Neuronal stem cell (in vitro differentiated cells): ENCODE measurements at regions not wholly inside any gene's neighbourhood (a gene's known extent, or its start where the extent isn't known, plus 50 kb on each side); places are given as distances from the start of the nearest gene placed in this dataset.

ENCODE experiments used
- DNase-seq: peaks from one replicate; pipeline ENCODE4 v3.0.0-alpha.2; 2013; ENCODE audit warnings: low spot score
- H2AFZ ChIP-seq: one replicate; pipeline ENCODE4 v1.6.1; 2013; ENCODE audit warnings: mild to moderate bottlenecking, low read length, inconsistent platforms
- H2AK5ac ChIP-seq: 2 replicates; pipeline ENCODE4 v1.6.1; 2013; ENCODE audit warnings: low read depth, mild to moderate bottlenecking, inconsistent platforms, low read length, moderate library complexity, mixed read lengths
- H2BK120ac ChIP-seq: 2 replicates; pipeline ENCODE4 v1.6.1; 2013; ENCODE audit warnings: low read depth, mild to moderate bottlenecking, inconsistent platforms, low read length, moderate library complexity, mixed read lengths
- H2BK12ac ChIP-seq: one replicate; pipeline ENCODE4 v1.6.1; 2013; ENCODE audit warnings: low read length, inconsistent platforms
- H2BK15ac ChIP-seq: 2 replicates; pipeline ENCODE4 v1.6.1; 2013; ENCODE audit warnings: mild to moderate bottlenecking, low read length, inconsistent platforms, mixed read lengths
- H2BK5ac ChIP-seq: one replicate; pipeline ENCODE4 v1.6.1; 2013; ENCODE audit warnings: inconsistent platforms, mild to moderate bottlenecking, low read length, moderate library complexity
- H3K14ac ChIP-seq: one replicate; pipeline ENCODE4 v1.6.1; 2013; ENCODE audit warnings: low read length, inconsistent platforms
- H3K18ac ChIP-seq: 2 replicates; pipeline ENCODE4 v1.6.1; 2013; ENCODE audit warnings: low read length, inconsistent platforms
- H3K23ac ChIP-seq: 2 replicates; pipeline ENCODE4 v1.6.1; 2013; ENCODE audit warnings: low read depth, mild to moderate bottlenecking, mixed read lengths, low read length, inconsistent platforms; ENCODE audit not compliant: poor library complexity
- H3K27ac ChIP-seq: replicated peaks from 3 replicates; pipeline ENCODE4 v1.5.1; 2013; ENCODE audit warnings: low read length, inconsistent platforms
- H3K27me3 ChIP-seq, 3 experiments: 2 replicates each; pipeline ENCODE4 v1.6.1; 2013; ENCODE audit warnings: low read length in 3 of 3, mild to moderate bottlenecking in 2 of 3, inconsistent platforms in 1 of 3, low read depth in 1 of 3, mixed read lengths in 1 of 3, moderate library complexity in 1 of 3; ENCODE audit not compliant: control insufficient read depth in 3 of 3, insufficient read depth in 3 of 3
- H3K36me3 ChIP-seq, 2 donors: replicated peaks in 1 of 2; 2 replicates each; pipeline ENCODE4 v1.6.1; 2013; ENCODE audit warnings: low read length in 2 of 2; ENCODE audit not compliant: control insufficient read depth in 2 of 2, insufficient read depth in 2 of 2
- H3K4ac ChIP-seq: 2 replicates; pipeline ENCODE4 v1.6.1; 2013; ENCODE audit warnings: inconsistent platforms, mild to moderate bottlenecking, low read length, moderate library complexity
- H3K4me1 ChIP-seq, 2 donors: 1 replicate in 1 of 2; 2 replicates in 1 of 2; pipeline ENCODE4 v1.6.1; 2013; ENCODE audit warnings: low read length in 2 of 2, low read depth in 1 of 2; ENCODE audit not compliant: control insufficient read depth in 2 of 2, insufficient read depth in 1 of 2
- H3K4me2 ChIP-seq: one replicate; pipeline ENCODE4 v1.6.1; 2013; ENCODE audit warnings: mild to moderate bottlenecking, low read length, inconsistent platforms; ENCODE audit not compliant: insufficient read depth, poor library complexity, severe bottlenecking
- H3K4me3 ChIP-seq, 2 donors: 2 replicates each; pipeline ENCODE4 v1.5.1; 2013; ENCODE audit warnings: low read length in 2 of 2, mild to moderate bottlenecking in 2 of 2, inconsistent platforms in 1 of 2, moderate library complexity in 1 of 2
- H3K79me1 ChIP-seq: one replicate; pipeline ENCODE4 v1.6.1; 2013; ENCODE audit warnings: low read depth, mild to moderate bottlenecking, inconsistent platforms, low read length, moderate library complexity
- H3K9ac ChIP-seq: one replicate; pipeline ENCODE4 v1.6.1; 2013; ENCODE audit warnings: mild to moderate bottlenecking, low read depth, low read length, inconsistent platforms; ENCODE audit not compliant: poor library complexity
- H3K9me3 ChIP-seq, 2 donors: replicated peaks in 1 of 2; 2 replicates each; pipeline versions ENCODE3 to v1.6.1; 2013; ENCODE audit warnings: low read length in 2 of 2, mild to moderate bottlenecking in 2 of 2, inconsistent platforms in 1 of 2, low read depth in 1 of 2, mixed read lengths in 1 of 2, moderate library complexity in 1 of 2; ENCODE audit not compliant: control insufficient read depth in 2 of 2, insufficient read depth in 1 of 2
- H4K8ac ChIP-seq: one replicate; pipeline ENCODE4 v1.6.1; 2013; ENCODE audit warnings: low read depth, mild to moderate bottlenecking, inconsistent platforms, low read length, moderate library complexity
- H4K91ac ChIP-seq: one replicate; pipeline ENCODE4 v1.6.1; 2013; ENCODE audit warnings: low read length, low read depth, mild to moderate bottlenecking, inconsistent platforms; ENCODE audit not compliant: poor library complexity
- WGBS, 2 donors: extraction: QIAGEN DNeasy Blood & Tissue Kit; methylation state at CpG; one replicate each; pipeline ENCODE4 v1.1.7; 2013; ENCODE audit warnings: missing lambda C conversion rate in 2 of 2, mixed read lengths in 1 of 2; ENCODE audit not compliant: insufficient read length in 2 of 2, insufficient replicate concordance in 1 of 2; ENCODE audit errors: extremely low coverage in 2 of 2; 5-methylcytosine and 5-hydroxymethylcytosine counted together

DNA sequence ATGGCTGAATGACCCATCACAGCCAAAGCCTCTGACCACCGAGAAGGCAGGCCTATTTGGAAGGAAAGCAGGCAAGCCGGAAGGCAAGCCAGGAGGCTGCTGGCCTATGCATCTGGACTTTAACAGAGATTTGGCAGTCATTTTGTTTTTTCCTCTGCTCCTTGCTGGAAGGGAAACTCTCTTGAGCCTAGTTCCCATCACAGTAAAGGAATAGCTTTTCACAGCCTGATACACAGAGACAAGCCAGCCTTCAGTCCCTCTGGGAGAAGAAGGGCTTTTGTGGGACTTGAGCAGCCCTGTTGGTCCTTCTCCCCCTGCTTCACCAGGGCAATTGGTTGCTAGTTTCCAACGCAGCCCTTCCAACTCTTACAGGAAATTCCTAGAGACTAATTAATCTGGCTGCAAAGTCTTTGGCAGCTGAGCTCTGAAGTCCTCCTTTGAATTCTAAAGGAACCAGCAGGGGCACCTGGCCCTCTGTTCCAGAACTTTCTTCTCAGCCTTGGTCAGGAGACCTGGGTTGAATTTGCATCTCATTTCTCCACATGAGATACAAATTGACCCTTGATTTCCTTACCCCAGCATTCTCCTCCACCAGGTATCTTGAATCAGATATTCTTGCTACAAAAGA lies 157.3 kb upstream of the EPB41L4A start:
- Histone ChIP-seq H3K4ac (no peak overlapping the region), H3K27ac (no peak overlapping the region), H3K4me3 (no peak overlapping the region), H2BK120ac (no peak overlapping the region), H2AFZ (peak overlapping the region; percentile 1), H3K4me2 (no peak overlapping the region), H3K18ac (no peak overlapping the region), H3K27me3 (no peaks in the 10 kb centered on the region), H3K9me3 (no peaks in the 10 kb centered on the region), H3K14ac (no peak overlapping the region), H2AK5ac (no peak overlapping the region), H3K36me3 (no peaks in the 10 kb centered on the region), H2BK5ac (no peak overlapping the region), H3K9ac (no peak overlapping the region), H4K91ac (no peak overlapping the region), H3K4me1 (peaks cover 0 to 2% of the 10 kb centered on the region in 2 donors), H3K79me1 (no peaks in the 10 kb centered on the region), H4K8ac (no peak overlapping the region), H3K23ac (no peak overlapping the region), H2BK12ac (no peak overlapping the region), H2BK15ac (no peak overlapping the region)
- no CpG with 5 or more reads among the region's 3 CpGs for WGBS, 2 donors
- no peak for DNase-seq

DNA sequence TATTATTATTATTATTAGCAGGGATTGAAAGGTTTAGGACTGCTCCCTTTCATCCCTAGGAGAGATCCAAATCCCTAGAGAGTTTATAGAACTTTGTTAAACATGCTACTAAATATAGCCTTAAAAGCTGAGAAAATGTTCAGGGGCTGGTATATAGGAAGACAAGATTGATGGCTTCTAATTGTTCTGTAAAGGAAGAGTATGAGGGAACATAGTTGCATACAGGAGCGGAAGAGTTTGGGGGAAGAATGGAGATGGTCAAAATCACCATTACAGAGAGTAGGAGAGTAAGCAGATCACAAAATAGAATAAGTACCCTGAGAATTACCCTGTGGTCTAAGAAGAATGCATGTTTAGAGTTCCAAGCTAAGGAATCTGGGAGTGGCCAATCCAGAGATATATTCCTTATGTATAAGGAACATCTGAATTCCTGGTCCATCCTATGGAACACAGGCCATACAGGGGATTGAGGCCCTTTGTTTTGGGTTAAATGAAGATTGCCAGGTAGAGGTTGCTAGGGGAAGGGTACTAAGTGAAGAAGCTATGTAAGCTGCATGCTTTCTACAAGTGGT lies 158.0 kb upstream of the APC start:
- H3K27ac ChIP-seq, result no peak overlapping the region
- H2BK12ac ChIP-seq, result no peak overlapping the region
- WGBS, 2 donors, result no CpG with 5 or more reads among the region's 1 CpG
- H3K4ac ChIP-seq, result no peak overlapping the region
- no peak overlapping the region for H2BK15ac ChIP-seq
- H3K14ac ChIP-seq, result no peak overlapping the region
- H3K36me3 ChIP-seq, result no peaks in the 10 kb centered on the region
- H3K4me1 ChIP-seq, result peaks cover 0 to 2% of the 10 kb centered on the region in 2 donors
- no peaks in the 10 kb centered on the region for H3K27me3 ChIP-seq
- H3K23ac ChIP-seq, result no peak overlapping the region
- no peaks in the 10 kb centered on the region for H3K9me3 ChIP-seq
- no peak overlapping the region for H3K4me3 ChIP-seq
- no peak overlapping the region for H2AK5ac ChIP-seq
- no peak overlapping the region for H2BK120ac ChIP-seq
- H2AFZ ChIP-seq, result no peak overlapping the region
- H3K9ac ChIP-seq, result no peak overlapping the region
- DNase-seq, result no peak
- no peak overlapping the region for H2BK5ac ChIP-seq
- no peak overlapping the region for H4K8ac ChIP-seq
- H3K18ac ChIP-seq, result no peak overlapping the region
- H3K4me2 ChIP-seq, result no peak overlapping the region
- H4K91ac ChIP-seq, result no peak overlapping the region
- H3K79me1 ChIP-seq, result no peaks in the 10 kb centered on the region

DNA sequence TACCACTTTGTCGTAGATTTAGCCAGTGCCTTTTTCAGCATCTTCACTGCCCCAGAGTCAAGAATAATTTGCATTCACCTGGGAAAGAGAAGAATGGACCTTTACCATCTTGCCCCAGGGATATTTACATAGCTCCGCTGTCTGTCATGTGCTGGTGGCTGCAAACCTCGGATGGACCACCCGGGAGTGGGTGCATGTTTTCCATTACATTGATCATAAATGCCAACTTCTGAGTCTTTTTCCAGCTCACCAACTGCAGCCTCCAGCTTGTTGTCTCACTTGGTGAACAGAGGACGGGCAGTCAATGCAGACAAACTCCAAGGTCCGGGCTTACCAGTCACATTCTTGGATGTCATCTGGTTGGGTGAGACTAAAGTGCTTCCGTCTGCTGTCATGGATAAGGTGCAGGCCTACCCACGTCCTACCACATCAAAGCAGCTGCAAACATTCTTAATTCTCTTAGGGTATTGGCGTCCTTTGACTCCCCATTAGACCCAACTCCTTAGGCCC lies 155.8 kb upstream of the APC start:
- no peak overlapping the region for H3K4me3 ChIP-seq
- H2AFZ ChIP-seq, result no peak overlapping the region
- no CpG with 5 or more reads among the region's 9 CpGs for WGBS, 2 donors
- no peak overlapping the region for H3K27ac ChIP-seq
- no peak overlapping the region for H3K14ac ChIP-seq
- H3K18ac ChIP-seq, result no peak overlapping the region
- no peak overlapping the region for H3K23ac ChIP-seq
- H3K9me3 ChIP-seq, result no peaks in the 10 kb centered on the region
- no peak overlapping the region for H4K91ac ChIP-seq
- H2BK15ac ChIP-seq, result no peak overlapping the region
- H3K9ac ChIP-seq, result no peak overlapping the region
- no peak overlapping the region for H2BK5ac ChIP-seq
- H2BK12ac ChIP-seq, result no peak overlapping the region
- no peak for DNase-seq
- no peak overlapping the region for H3K4ac ChIP-seq
- H3K4me2 ChIP-seq, result no peak overlapping the region
- H2AK5ac ChIP-seq, result no peak overlapping the region
- no peaks in the 10 kb centered on the region for H3K27me3 ChIP-seq
- H4K8ac ChIP-seq, result no peak overlapping the region
- peaks cover 0 to 4% of the 10 kb centered on the region in 2 donors for H3K4me1 ChIP-seq
- H3K79me1 ChIP-seq, result no peaks in the 10 kb centered on the region
- H2BK120ac ChIP-seq, result no peak overlapping the region
- no peaks in the 10 kb centered on the region for H3K36me3 ChIP-seq

DNA sequence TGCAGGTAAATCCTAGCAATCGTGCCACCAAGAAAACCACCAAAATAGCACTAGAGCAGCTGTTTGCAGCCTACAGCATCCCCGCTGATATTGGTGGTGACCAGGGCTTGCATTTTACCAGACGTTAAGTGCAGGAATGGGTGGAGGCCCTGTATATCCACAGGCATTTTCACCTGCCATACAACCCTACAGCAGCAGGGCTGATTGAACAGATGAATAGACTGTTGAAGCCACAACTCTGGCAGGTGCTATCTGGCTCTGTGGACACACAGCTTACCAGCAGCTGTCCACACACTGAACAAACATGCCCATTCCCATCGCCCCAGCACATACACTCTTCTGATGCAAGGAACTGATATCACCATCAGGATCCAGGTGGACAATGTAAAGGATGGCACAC lies 154.5 kb upstream of the APC start:
- H2BK5ac ChIP-seq, result no peak overlapping the region
- no peaks in the 10 kb centered on the region for H3K27me3 ChIP-seq
- no peak overlapping the region for H2AFZ ChIP-seq
- WGBS, 2 donors, result no CpG with 5 or more reads among the region's 4 CpGs
- H3K9me3 ChIP-seq, result no peaks in the 10 kb centered on the region
- no peak overlapping the region for H3K27ac ChIP-seq
- no peak overlapping the region for H3K23ac ChIP-seq
- H2AK5ac ChIP-seq, result no peak overlapping the region
- H4K8ac ChIP-seq, result no peak overlapping the region
- H2BK120ac ChIP-seq, result no peak overlapping the region
- no peak overlapping the region for H3K14ac ChIP-seq
- no peak overlapping the region for H3K4me3 ChIP-seq
- no peak overlapping the region for H3K18ac ChIP-seq
- peaks cover 0 to 4% of the 10 kb centered on the region in 2 donors for H3K4me1 ChIP-seq
- H3K4ac ChIP-seq, result no peak overlapping the region
- DNase-seq, result no peak
- no peak overlapping the region for H3K9ac ChIP-seq
- H4K91ac ChIP-seq, result no peak overlapping the region
- no peaks in the 10 kb centered on the region for H3K79me1 ChIP-seq
- H2BK15ac ChIP-seq, result no peak overlapping the region
- no peaks in the 10 kb centered on the region for H3K36me3 ChIP-seq
- H2BK12ac ChIP-seq, result no peak overlapping the region
- no peak overlapping the region for H3K4me2 ChIP-seq
